ENCODE measurements at regions not wholly inside any gene's neighbourhood (a gene's known extent, or its start where the extent isn't known, plus 50 kb on each side); places are given as distances from the start of the nearest gene placed in this dataset.

DNA sequence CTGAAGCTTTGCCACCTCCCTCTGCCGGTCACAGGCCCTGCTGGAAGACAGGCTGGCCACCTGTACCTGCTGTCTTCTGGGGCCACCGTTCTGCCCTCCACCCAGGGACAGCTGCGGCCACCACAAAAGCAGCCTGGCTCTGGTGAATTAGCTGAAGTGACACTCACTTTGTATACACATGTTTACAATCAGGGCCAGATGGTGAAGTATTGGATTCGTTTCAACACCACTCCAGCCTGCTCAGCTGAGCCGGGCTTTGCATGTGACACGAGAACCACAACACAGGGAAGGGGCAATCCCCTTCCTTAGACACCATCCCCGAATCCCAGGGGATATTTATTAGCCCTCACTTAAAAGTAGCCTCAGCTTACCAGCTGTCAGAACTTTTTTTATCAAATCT lies 191.5 kb upstream of the RPL38 start:
- TF ChIP-seq, protein P1, sequence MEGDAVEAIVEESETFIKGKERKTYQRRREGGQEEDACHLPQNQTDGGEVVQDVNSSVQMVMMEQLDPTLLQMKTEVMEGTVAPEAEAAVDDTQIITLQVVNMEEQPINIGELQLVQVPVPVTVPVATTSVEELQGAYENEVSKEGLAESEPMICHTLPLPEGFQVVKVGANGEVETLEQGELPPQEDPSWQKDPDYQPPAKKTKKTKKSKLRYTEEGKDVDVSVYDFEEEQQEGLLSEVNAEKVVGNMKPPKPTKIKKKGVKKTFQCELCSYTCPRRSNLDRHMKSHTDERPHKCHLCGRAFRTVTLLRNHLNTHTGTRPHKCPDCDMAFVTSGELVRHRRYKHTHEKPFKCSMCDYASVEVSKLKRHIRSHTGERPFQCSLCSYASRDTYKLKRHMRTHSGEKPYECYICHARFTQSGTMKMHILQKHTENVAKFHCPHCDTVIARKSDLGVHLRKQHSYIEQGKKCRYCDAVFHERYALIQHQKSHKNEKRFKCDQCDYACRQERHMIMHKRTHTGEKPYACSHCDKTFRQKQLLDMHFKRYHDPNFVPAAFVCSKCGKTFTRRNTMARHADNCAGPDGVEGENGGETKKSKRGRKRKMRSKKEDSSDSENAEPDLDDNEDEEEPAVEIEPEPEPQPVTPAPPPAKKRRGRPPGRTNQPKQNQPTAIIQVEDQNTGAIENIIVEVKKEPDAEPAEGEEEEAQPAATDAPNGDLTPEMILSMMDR (IDR thresholded peaks at IDR 0.05) = no peak
- no peak for TF ChIP-seq EZH2 (IDR thresholded peaks at IDR 0.05; ENCODE audit: borderline replicate concordance, insufficient read depth, low read depth, low read length, poor library complexity, severe bottlenecking)

Data from B cell (primary cell).